Lung microvascular endothelial cell (primary cell): ENCODE measurements at regions not wholly inside any gene's neighbourhood (a gene's known extent, or its start where the extent isn't known, plus 50 kb on each side); places are given as distances from the start of the nearest gene placed in this dataset.
A peak's percentile ranks its signal among the peaks of the same experiment; 100 is the strongest.
"Not testable (repeated sequence)": the region's sequence is repeated elsewhere in the genome, so short reads cannot be mapped to it uniquely, and the experiment has no call there.

Experiments
- DNase-seq, 2 donors: peaks; one replicate each; pipeline versions ENCODE4 v3.0.0 to v3.0.0-alpha.2; 2010; ENCODE audit warnings: low read depth in 2 of 2

DNA sequence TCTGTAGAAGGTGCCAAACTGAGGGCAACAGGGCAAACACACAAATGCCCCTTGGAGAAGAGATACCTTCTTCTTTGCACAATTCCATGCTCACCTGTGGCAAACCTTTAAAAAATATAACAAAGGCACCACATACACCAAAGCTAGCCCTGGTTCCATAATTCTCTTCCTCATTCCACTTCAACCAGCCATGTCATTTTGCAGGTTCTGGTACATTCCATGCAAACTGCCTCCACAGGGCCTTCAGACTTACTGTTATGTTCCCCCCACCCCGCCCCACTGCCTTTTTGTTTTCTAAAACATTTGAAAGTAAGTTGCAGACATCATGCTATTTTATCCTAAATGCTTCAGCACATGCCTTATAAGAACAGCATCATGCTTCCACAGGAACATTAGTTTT, 269.0 kb downstream of the NSUN3 start:
- DNase-seq = no peak

- DNase-seq = peak in 1 of 2 donors; percentile 63
Observed at GRCh38 chr3:94336046-94336753, 273.3 kb downstream of the NSUN3 start.

DNA sequence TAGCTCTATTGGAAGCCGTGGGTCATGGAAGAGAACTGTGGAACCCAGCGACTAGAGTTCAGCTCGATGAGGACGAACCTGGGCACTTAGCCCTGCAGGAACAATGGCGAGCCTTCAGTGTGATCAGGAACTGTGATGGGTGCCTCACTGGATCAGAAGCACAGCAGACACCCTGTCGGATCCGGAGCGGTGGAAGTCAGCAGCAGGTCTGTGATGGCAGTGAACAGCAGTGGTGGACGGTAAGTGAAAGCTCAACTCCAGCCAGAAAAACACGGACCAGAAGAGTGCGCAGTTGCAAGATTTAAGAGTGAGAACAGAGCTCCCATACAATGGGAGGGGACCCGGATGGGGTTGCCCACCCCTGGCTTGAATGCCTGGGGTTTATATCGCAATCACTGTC, 282.2 kb downstream of the NSUN3 start:
- no peak for DNase-seq

DNA sequence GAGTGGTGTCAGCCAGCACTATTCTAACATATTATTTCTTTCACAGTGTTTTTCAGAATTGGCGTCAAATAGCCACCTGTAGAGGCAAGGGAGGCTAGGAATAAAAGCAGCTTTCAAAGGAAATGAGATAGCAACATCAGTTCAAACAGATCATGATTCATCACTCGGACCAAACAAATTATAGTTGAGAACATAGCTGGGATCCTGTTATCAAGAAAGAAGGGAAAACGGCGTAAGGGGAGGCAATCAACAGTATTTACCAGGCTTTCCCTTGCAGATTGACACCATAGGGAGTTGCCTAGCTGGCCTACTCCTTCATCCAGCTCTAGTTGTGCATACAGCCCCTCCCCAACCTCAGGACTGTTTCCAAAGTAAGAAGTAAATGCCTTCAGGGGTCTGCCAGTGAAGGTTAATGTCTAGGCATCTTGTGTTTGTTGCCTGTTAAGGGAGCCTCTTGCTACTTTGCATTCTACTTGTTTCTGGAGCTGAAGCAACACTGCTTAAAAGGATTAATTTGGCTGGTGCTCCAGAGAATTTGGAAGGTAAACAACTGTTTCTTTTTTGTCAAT, 286.5 kb downstream of the NSUN3 start:
- no peak for DNase-seq

DNA sequence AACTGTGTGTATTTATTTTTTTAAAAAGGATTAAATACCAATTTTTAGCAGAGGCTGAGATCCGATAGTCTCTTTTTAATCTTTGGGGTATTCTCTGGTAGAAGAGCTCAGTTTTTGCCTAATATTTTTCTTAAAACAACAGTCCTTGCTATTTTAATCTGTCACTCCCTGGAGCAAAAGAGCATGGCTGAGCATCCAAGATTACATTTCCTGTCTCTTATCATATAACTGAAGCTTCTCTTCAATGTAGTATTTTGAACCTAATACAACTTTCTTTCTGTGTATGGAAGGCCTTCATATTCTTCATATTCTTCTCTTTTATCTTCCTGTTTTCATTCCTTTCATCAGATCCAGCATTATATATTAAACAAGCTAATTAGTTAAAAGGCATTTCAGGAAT, 293.7 kb downstream of the NSUN3 start:
- no peak for DNase-seq

DNA sequence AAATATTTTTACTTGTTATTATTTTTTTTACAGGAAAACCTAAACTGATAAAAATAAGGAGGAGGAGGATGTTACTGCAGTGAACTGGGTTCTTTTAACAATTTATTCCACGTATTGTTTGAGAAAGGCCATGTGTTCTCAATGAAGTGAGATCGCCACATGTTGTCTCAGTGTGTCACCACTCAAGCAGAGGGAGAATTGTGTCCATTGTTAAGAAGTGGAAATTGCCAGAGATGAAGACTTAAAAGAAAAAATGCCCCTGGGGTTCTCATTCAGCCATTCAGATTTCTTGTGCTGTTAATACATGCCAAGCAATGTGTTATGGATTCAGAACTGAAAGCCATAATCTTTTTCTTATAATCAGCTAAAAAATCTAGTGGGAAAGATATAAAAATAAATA, 297.1 kb downstream of the NSUN3 start:
- DNase-seq = no peak

DNA sequence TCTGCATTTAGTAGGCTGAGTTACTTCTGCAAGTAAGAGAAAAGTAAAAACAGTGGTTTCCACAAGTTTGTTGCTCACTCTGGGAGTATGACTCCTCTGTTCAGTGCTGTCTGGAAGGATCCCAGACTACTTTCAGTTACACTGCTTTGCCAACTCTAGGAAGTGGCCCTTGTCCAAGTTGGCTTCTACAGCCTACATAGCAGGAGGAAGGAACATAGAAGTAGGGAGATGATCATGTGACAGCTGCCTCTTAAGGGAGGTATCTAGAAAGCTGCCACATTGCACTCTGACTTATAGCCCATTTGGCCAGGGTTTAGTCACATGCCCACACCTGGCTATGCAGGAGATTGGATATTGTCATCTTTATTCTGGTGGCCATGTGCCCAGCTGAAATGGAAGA, 298.1 kb downstream of the NSUN3 start:
- DNase-seq = no peak

DNA sequence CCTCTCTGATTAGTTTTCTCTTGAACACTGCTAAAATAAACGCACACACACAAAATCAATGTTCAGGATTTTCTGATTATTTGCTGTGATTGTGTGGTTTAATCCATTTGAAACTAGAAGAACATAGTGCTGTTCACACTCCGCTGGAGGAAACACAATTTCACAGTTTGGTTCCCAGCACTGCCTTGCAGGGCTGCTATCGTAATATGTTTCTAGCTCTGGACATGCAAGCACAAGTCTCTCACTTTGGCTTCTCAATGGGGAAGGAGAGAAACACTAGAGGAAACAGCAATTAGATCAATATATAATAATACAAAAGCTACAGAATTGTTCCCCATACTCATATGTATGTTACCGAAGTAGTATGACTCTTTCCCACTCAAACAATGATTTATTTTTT, 299.5 kb downstream of the NSUN3 start:
- no peak for DNase-seq

- DNase-seq = no peak
Observed at GRCh38 chr3:94365006-94365405, 302.1 kb downstream of the NSUN3 start.

GRCh38 chr3:94372026-94372425, 309.2 kb downstream of the NSUN3 start:
- DNase-seq = no peak

- no peak for DNase-seq
Observed at GRCh38 chr3:94373456-94373855, 310.6 kb downstream of the NSUN3 start.

GRCh38 chr3:94374439-94375161, 311.7 kb downstream of the NSUN3 start:
- no peak for DNase-seq

GRCh38 chr3:94377123-94377696, 314.3 kb downstream of the NSUN3 start:
- not testable (repeated sequence) for DNase-seq

DNA sequence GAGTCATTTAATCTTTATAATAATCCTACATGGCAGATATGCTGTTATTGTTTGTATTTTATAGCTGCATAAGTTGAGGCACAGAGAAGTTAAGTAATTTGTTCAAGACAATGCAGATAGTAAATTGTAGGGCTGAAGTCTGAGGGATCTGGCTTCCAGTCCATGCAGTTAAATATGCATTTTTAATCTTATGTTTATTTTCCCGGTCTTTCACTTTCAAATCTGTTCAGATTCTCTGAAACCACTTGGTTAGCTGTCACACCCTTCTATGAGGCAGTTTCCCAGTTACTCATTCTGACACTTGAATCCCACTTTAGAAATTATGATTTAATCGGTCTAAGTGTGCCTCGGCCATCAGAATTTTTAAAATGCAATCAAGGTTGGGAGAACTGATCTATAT, 315.0 kb downstream of the NSUN3 start:
- DNase-seq = not testable (repeated sequence)

DNA sequence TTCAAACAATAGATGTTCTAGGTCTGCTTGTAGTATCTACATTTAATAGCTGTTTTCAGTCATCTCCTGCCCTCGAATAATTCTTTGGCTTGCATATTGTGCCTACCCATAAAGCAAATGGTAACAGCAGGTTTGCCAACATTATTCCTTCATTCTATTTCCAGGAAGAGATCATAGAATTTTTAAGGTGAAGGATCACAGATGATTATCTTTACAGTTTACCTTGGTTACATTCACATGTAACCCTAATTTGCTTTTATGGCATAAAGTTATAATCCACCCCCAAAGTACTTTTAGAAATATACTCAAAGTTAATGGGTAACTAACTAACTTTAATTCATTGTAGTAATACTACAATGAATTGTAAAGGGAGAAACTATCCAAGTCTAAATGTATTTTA, 315.5 kb downstream of the NSUN3 start:
- no peak for DNase-seq

GRCh38 chr3:94379264-94379663, 316.4 kb downstream of the NSUN3 start:
- no peak for DNase-seq

- no peak for DNase-seq
Observed at GRCh38 chr3:94394885-94395284, 332.0 kb downstream of the NSUN3 start.

DNA sequence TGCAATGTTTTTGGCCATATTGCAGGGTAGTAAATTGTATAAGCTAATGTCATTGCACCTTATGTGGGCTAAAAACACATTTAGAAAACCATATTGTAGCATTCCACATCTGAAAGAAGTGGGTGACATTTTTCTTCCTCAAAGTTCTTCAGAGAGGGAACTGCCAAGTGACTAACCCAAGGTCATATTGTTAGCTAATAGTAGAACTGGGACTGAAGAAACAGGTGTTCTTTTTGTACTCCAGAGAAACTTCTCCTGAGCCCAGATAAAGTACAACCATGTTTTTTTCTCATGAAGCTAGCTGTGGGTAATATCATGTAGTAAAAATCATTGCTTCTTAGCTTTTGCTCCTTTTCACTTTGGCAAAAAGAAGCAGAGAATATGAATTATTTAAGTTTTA, 333.0 kb downstream of the NSUN3 start:
- DNase-seq = no peak

- DNase-seq = no peak
Observed at GRCh38 chr3:94398036-94398435, 335.2 kb downstream of the NSUN3 start.

GRCh38 chr3:94401466-94401865, 338.6 kb downstream of the NSUN3 start:
- no peak for DNase-seq

DNA sequence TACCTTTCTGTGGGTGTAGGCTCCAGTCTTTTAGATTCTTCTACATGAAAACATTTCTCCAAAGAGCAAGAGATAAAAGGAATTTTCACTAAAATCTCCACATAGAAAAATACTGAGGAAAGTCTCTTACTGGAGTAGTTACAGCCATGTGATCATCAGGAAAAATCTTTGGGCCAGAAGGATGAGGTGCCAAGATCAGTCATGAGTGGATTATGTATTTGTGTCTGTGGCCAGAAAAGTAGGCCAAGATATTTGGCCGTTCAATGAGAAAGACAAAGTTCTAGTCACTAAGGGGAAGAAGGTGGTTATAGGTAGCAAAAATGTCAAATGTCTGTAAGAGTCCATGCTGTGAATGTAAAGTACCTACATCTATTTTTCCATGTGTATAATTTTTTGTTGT, 339.3 kb downstream of the NSUN3 start:
- DNase-seq = no peak

DNA sequence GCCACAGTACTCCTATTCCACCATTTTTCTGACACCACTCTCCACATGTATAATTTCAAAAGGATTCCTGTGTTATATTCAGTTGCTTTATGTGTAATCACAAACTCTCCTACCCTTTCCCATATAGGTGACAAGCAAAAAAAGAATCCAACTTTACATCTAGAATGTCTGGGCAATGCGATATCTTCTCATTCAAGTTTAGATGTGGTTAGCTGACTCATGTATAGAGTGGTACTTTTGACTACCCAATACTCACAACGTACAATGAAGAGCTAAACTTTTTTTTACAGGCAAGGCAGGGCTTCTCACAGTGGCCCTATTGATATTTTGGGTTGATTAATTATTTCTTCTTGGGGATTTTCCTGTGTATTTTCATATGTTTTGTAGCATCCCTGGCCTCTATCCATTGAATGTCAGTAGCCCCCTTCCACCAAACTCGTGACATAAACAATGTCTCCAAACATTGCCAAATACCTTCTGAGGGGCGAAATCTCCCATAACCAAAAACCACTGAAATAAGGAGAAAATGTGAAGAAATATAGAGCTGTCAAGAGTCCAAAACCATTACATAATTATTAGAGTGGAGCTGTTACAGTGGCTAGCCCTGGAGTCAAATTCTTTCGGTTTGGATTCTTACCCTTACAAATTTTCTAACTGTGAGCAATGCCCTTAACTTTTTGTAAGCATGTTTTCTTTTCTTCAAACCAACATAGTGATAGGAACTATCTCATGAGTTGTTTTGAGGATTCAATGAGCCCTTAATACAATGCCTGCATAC, 342.6 kb downstream of the NSUN3 start:
- no peak for DNase-seq
